Eye (tissue), 1 donor: ENCODE measurements at regions not wholly inside any gene's neighbourhood (a gene's known extent, or its start where the extent isn't known, plus 50 kb on each side); places are given as distances from the start of the nearest gene placed in this dataset.
"Not testable (repeated sequence)": the region's sequence is repeated elsewhere in the genome, so short reads cannot be mapped to it uniquely, and the experiment has no call there.

Experiments used
- DNase-seq: peaks from one replicate; pipeline ENCODE4 v3.0.0-alpha.2; 2015

- DNase-seq, result no peak
Observed at GRCh38 chr5:152711801-152712388, 306.8 kb upstream of the NMUR2 start.

- DNase-seq, result no peak
Observed at GRCh38 chr5:152717393-152717792, 312.3 kb upstream of the NMUR2 start.

- no peak for DNase-seq
Observed at GRCh38 chr5:152723482-152723881, 318.4 kb upstream of the NMUR2 start.

GRCh38 chr5:152730176-152730575, 325.1 kb upstream of the NMUR2 start:
- DNase-seq, result no peak

- no peak for DNase-seq
Observed at GRCh38 chr5:152736906-152737305, 331.8 kb upstream of the NMUR2 start.

GRCh38 chr5:152739916-152740315, 334.8 kb upstream of the NMUR2 start:
- no peak for DNase-seq

GRCh38 chr5:152741126-152741525, 336.0 kb upstream of the NMUR2 start:
- DNase-seq, result not testable (repeated sequence)

GRCh38 chr5:152787709-152788217, 382.7 kb upstream of the NMUR2 start:
- DNase-seq, result not testable (repeated sequence)

GRCh38 chr5:152801886-152802285, 396.8 kb upstream of the NMUR2 start:
- peak; percentile 24 for DNase-seq

- DNase-seq, result no peak
Observed at GRCh38 chr5:152804179-152804578, 399.1 kb upstream of the NMUR2 start.

- no peak for DNase-seq
Observed at GRCh38 chr5:152811988-152812387, 406.9 kb upstream of the NMUR2 start.

GRCh38 chr5:152813526-152813925, 408.4 kb upstream of the NMUR2 start:
- no peak for DNase-seq

GRCh38 chr5:152819891-152820290, 414.8 kb upstream of the NMUR2 start:
- no peak for DNase-seq

- DNase-seq, result no peak
Observed at GRCh38 chr5:152824316-152824715, 419.2 kb upstream of the NMUR2 start.

- DNase-seq, result no peak
Observed at GRCh38 chr5:152838241-152838786, 433.2 kb upstream of the NMUR2 start.

- no peak for DNase-seq
Observed at GRCh38 chr5:152844713-152845112, 439.6 kb upstream of the NMUR2 start.

- no peak for DNase-seq
Observed at GRCh38 chr5:152853361-152853760, 448.3 kb upstream of the NMUR2 start.

GRCh38 chr5:152855441-152855840, 450.4 kb upstream of the NMUR2 start:
- peak; percentile 15 for DNase-seq

- no peak for DNase-seq
Observed at GRCh38 chr5:152861231-152861630, 456.2 kb upstream of the NMUR2 start.

GRCh38 chr5:152864447-152864846, 459.4 kb upstream of the NMUR2 start:
- no peak for DNase-seq

- no peak for DNase-seq
Observed at GRCh38 chr5:152864991-152865390, 459.9 kb upstream of the NMUR2 start.

GRCh38 chr5:152869971-152870370, 464.9 kb upstream of the NMUR2 start:
- DNase-seq, result no peak

GRCh38 chr5:152882621-152883020, 477.5 kb upstream of the NMUR2 start:
- no peak for DNase-seq

GRCh38 chr5:152883066-152883775, 478.1 kb upstream of the NMUR2 start:
- peak; percentile 70 for DNase-seq
